Keratinocyte (primary cell): ENCODE measurements at regions not wholly inside any gene's neighbourhood (a gene's known extent, or its start where the extent isn't known, plus 50 kb on each side); places are given as distances from the start of the nearest gene placed in this dataset.

Experiments used
- DNase-seq: peaks from one replicate; pipeline ENCODE4 v3.0.0-alpha.2; 2011; ENCODE audit warnings: low read depth, missing footprints, low spot score
- FAIRE-seq: peaks from 2 replicates; lab custom pipeline; 2011; peaks lifted over from hg19 to GRCh38; lab: Jason Lieb, UNC
- H2AFZ ChIP-seq: 2 replicates; pipeline ENCODE4 v1.6.0; 2012; ENCODE audit warnings: low read length, control low read depth, inconsistent platforms; ENCODE audit not compliant: control insufficient read depth
- H3K27ac ChIP-seq: 2 replicates; pipeline ENCODE4 v1.5.1; 2011; ENCODE audit warnings: low read length; ENCODE audit not compliant: control insufficient read depth, insufficient read depth
- H3K27me3 ChIP-seq: 3 replicates; pipeline ENCODE4 v1.6.0; 2011; ENCODE audit warnings: low read length; ENCODE audit not compliant: control insufficient read depth, insufficient read depth; ENCODE audit errors: extremely low read depth
- H3K36me3 ChIP-seq, 2 experiments: 2 replicates in 1 of 2; 3 replicates in 1 of 2; pipeline ENCODE4 v1.5.1; 2011; ENCODE audit warnings: low read length in 2 of 2, mild to moderate bottlenecking in 1 of 2; ENCODE audit not compliant: control insufficient read depth in 2 of 2, insufficient read depth in 2 of 2; ENCODE audit errors: extremely low read depth in 1 of 2
- H3K4me1 ChIP-seq: 3 replicates; pipeline ENCODE4 v1.5.1; 2011; ENCODE audit warnings: low read length; ENCODE audit not compliant: control insufficient read depth, insufficient read depth; ENCODE audit errors: extremely low read depth
- H3K4me2 ChIP-seq: 3 replicates; pipeline ENCODE4 v1.6.0; 2011; ENCODE audit warnings: low read depth, low read length; ENCODE audit not compliant: control insufficient read depth, insufficient read depth; ENCODE audit errors: extremely low read depth
- H3K4me3 ChIP-seq, 3 experiments: fragments of 200-600 bp in 1 of 3; sonication (generic) in 1 of 3; 2 replicates in 2 of 3; 3 replicates in 1 of 3; pipeline ENCODE4 v1.5.1; 2011 to 2016; ENCODE audit warnings: low read length in 3 of 3, mild to moderate bottlenecking in 3 of 3, control low read depth in 2 of 3, inconsistent platforms in 1 of 3, low read depth in 1 of 3, mixed read lengths in 1 of 3, mixed run types in 1 of 3, moderate library complexity in 1 of 3; ENCODE audit not compliant: control insufficient read depth in 2 of 3, insufficient read depth in 2 of 3; ENCODE audit errors: extremely low read depth in 1 of 3
- H3K79me2 ChIP-seq: 2 replicates; pipeline ENCODE4 v1.6.0; 2012; ENCODE audit warnings: low read length; ENCODE audit not compliant: control insufficient read depth, insufficient read depth
- H3K9ac ChIP-seq: 3 replicates; pipeline ENCODE4 v1.6.0; 2011; ENCODE audit warnings: low read length; ENCODE audit not compliant: control insufficient read depth, insufficient read depth; ENCODE audit errors: extremely low read depth
- H3K9me1 ChIP-seq: 3 replicates; pipeline ENCODE4 v1.6.0; 2011; ENCODE audit warnings: low read length; ENCODE audit not compliant: control insufficient read depth, insufficient read depth; ENCODE audit errors: extremely low read depth
- H3K9me3 ChIP-seq: 2 replicates; pipeline ENCODE4 v1.5.1; 2012; ENCODE audit warnings: low read depth, low read length; ENCODE audit not compliant: control insufficient read depth
- H4K20me1 ChIP-seq: 3 replicates; pipeline ENCODE4 v1.6.0; 2011; ENCODE audit warnings: low read length; ENCODE audit not compliant: control insufficient read depth, insufficient read depth; ENCODE audit errors: extremely low read depth
- EZH2 ChIP-seq: IDR thresholded peaks from one replicate; pipeline ENCODE4 v1.6.1; 2012; ENCODE audit warnings: inconsistent platforms, mild to moderate bottlenecking, low read length, moderate library complexity
- dilution Hi-C: fragments of 300-500 bp; cut with MboI; formaldehyde crosslinking; loops from one replicate; pipeline ENCODE4 v1.7.0; 2020; ENCODE audit warnings: low sequenced_read_pairs; ENCODE audit not compliant: extremely low pct_ligation_motif_present
- TF ChIP-seq, protein P1 (sequence below), 3 experiments: IDR thresholded peaks in 1 of 3; conservative IDR thresholded peaks in 1 of 3; optimal IDR thresholded peaks in 1 of 3; 2 replicates in 2 of 3; 3 replicates in 1 of 3; pipeline versions ENCODE3 to v1.5.1; 2011; ENCODE audit warnings: low read length in 3 of 3, mild to moderate bottlenecking in 3 of 3, moderate library complexity in 2 of 3, control low read depth in 1 of 3, inconsistent platforms in 1 of 3; ENCODE audit not compliant: insufficient read depth in 2 of 3; ENCODE audit errors: extremely low read depth in 1 of 3

DNA sequence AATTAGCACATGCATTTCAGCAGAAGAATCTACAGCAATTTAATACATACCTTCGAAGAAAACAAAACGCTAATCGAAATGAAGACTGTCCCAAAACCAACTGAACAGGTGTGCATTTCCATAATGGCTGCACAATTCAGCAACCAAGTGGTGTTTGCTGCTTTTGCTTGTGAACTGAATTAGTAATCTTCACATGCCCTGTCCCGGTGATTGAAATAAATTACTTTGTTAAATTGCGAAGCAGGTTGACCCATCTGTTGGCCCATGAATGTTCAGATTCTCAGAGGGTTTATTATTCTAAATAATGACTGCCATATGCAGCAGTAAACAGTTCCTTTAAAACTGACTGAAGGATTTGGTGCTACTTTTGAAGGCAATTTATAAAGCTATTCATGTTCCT, 445.2 kb upstream of the NFE2L3 start:
- FAIRE-seq: no peak

DNA sequence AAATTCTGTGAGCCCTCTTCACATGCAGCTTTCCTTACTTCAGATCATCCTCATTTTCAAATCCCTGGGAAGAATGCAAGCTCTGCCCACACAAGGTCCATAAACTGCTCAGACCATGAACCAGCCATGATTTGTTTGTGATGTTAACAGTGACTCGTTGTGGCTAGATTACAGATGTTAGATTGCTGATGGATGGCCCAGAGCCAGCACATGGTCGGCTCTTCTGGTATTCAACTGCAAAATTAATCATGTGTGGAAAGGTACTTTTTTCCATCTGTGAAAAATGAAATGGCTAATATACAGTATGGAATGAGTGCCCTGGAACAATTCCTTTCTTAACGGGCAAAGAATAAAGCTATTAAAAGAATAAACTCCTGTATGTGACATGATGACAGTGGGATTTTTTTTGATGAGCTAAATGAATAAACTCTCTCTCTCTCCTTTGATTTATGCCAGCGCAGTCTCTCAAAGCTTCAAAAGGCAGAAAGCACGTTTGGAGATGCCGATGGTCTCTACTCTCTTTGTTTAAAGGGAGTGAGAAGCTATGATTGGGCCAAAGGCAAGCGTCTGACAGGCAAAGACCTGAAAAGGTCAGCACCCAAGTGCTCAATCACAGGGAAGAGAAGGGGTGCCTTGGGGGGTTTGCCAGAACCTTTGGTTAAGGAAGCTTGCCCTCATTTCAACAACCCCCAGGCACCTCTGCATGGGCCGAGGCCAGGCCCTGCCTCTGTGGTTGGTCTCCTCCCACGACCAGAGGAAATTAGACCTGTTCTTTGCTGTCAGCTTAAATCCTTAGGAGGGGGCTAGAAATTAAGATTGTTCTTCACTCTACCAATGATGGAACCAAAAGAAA, 444.0 kb upstream of the NFE2L3 start:
- Histone ChIP-seq H3K4me3 (no peak overlapping the region), H3K9me3 (no peaks in the 10 kb centered on the region), H3K27ac (no peak overlapping the region), H4K20me1 (no peaks in the 10 kb centered on the region), H3K4me1 (no peaks in the 10 kb centered on the region), H3K27me3 (peaks cover 3% of the 10 kb centered on the region), H3K4me2 (no peak overlapping the region), H3K9ac (no peak overlapping the region), H3K36me3 (no peaks in the 10 kb centered on the region), H2AFZ (no peak overlapping the region), H3K79me2 (no peaks in the 10 kb centered on the region), H3K9me1 (no peaks in the 10 kb centered on the region)
- FAIRE-seq (no peak), DNase-seq (no peak)
- dilution Hi-C loops: no loop called here
- TF ChIP-seq EZH2: no peak
- TF ChIP-seq, protein P1, sequence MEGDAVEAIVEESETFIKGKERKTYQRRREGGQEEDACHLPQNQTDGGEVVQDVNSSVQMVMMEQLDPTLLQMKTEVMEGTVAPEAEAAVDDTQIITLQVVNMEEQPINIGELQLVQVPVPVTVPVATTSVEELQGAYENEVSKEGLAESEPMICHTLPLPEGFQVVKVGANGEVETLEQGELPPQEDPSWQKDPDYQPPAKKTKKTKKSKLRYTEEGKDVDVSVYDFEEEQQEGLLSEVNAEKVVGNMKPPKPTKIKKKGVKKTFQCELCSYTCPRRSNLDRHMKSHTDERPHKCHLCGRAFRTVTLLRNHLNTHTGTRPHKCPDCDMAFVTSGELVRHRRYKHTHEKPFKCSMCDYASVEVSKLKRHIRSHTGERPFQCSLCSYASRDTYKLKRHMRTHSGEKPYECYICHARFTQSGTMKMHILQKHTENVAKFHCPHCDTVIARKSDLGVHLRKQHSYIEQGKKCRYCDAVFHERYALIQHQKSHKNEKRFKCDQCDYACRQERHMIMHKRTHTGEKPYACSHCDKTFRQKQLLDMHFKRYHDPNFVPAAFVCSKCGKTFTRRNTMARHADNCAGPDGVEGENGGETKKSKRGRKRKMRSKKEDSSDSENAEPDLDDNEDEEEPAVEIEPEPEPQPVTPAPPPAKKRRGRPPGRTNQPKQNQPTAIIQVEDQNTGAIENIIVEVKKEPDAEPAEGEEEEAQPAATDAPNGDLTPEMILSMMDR (optimal IDR thresholded peaks at IDR 0.05 in 1 of 3, IDR thresholded peaks at IDR 0.05 in 1 of 3, conservative IDR thresholded peaks at IDR 0.05 in 1 of 3; ENCODE audit: extremely low read depth in 1 of 3, insufficient read depth in 2 of 3, low read length in 3 of 3): no peak

More for the DNA sequence above, 445.2 kb upstream of the NFE2L3 start:
- Histone ChIP-seq H2AFZ (no peak overlapping the region), H3K36me3 (no peaks in the 10 kb centered on the region), H3K27me3 (peaks cover 3% of the 10 kb centered on the region), H3K4me1 (no peaks in the 10 kb centered on the region), H3K4me3 (no peak overlapping the region), H3K9me1 (no peaks in the 10 kb centered on the region), H3K4me2 (no peak overlapping the region), H3K9ac (no peak overlapping the region), H4K20me1 (no peaks in the 10 kb centered on the region), H3K9me3 (no peaks in the 10 kb centered on the region), H3K27ac (no peak overlapping the region), H3K79me2 (no peaks in the 10 kb centered on the region)
- TF ChIP-seq, protein P1 (optimal IDR thresholded peaks at IDR 0.05 in 1 of 3, IDR thresholded peaks at IDR 0.05 in 1 of 3, conservative IDR thresholded peaks at IDR 0.05 in 1 of 3; ENCODE audit: extremely low read depth in 1 of 3, insufficient read depth in 2 of 3, low read length in 3 of 3): no peak
- no peak for TF ChIP-seq EZH2
- dilution Hi-C loops: no loop called here
- no peak for DNase-seq
